ENCODE measurements at regions not wholly inside any gene's neighbourhood (a gene's known extent, or its start where the extent isn't known, plus 50 kb on each side); places are given as distances from the start of the nearest gene placed in this dataset.
A peak's percentile ranks its signal among the peaks of the same experiment; 100 is the strongest.

DNA sequence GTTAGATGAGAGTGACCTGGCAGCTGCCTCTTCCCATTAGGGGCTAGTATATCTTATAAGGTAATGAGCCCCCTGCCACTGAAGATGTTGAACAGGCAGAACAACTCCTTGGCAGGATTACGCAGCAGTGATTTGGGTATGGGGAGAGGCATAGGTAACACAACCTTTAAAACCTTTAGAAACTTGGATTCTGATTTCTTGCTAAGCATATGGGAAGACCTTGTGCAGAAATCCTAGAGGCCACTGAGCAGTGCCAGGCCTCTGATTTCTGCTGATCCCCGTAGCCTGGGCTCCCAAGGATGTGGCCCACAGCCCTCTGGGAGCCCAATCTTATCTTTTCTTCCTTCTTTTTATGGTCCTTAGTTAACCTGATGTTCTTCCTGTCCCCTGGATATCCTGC, 237.9 kb upstream of the ROPN1 start:
- TF ChIP-seq, protein P1, sequence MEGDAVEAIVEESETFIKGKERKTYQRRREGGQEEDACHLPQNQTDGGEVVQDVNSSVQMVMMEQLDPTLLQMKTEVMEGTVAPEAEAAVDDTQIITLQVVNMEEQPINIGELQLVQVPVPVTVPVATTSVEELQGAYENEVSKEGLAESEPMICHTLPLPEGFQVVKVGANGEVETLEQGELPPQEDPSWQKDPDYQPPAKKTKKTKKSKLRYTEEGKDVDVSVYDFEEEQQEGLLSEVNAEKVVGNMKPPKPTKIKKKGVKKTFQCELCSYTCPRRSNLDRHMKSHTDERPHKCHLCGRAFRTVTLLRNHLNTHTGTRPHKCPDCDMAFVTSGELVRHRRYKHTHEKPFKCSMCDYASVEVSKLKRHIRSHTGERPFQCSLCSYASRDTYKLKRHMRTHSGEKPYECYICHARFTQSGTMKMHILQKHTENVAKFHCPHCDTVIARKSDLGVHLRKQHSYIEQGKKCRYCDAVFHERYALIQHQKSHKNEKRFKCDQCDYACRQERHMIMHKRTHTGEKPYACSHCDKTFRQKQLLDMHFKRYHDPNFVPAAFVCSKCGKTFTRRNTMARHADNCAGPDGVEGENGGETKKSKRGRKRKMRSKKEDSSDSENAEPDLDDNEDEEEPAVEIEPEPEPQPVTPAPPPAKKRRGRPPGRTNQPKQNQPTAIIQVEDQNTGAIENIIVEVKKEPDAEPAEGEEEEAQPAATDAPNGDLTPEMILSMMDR (conservative IDR thresholded peaks at IDR 0.05), result no peak

DNA sequence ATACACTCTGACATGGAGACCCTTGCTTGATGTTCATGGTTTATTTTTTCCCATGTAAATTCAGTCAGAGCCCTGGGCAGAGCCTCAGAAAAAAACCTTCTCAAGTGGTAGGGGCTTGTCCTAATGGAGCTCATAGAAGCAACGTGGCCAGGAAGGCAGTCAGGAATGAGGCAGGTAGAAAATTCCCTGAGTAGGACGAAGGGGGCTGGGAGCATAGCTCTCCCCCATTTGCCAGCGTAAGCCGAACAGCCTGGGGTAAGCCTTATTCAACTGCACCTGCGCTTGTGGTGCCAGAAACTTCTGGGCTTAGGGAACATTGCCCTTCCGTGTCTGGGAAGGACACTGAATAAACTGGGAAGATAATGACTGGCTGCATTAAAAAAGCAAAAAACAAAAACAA, 238.5 kb upstream of the ROPN1 start:
- H3K27ac ChIP-seq, result no peak overlapping the region
- TF ChIP-seq, protein P1 (conservative IDR thresholded peaks at IDR 0.05), result no peak

More for the DNA sequence above, 237.9 kb upstream of the ROPN1 start:
- no peak overlapping the region for H3K27ac ChIP-seq

DNA sequence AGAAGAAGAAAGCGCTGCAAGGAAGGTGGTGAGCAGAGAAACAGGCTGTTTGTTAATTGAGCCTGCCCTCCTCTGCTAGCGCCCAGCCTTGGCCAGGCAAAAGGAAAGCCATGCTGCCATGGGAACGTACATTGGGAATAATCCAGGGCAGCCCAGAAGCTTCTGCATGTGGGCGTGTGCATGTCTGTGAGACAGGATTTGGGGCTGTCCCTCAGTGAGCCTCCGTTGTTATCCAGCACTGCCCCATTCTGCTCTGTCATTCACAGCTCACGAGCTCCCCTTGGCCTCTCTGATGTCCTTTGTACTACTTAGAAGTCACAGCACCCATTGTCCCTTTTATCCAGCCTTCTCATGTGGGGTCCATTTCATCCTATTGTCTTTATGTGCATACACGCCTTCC, 239.1 kb upstream of the ROPN1 start:
- TF ChIP-seq, protein P1 (conservative IDR thresholded peaks at IDR 0.05), result no peak
- H3K27ac ChIP-seq, result no peak overlapping the region

DNA sequence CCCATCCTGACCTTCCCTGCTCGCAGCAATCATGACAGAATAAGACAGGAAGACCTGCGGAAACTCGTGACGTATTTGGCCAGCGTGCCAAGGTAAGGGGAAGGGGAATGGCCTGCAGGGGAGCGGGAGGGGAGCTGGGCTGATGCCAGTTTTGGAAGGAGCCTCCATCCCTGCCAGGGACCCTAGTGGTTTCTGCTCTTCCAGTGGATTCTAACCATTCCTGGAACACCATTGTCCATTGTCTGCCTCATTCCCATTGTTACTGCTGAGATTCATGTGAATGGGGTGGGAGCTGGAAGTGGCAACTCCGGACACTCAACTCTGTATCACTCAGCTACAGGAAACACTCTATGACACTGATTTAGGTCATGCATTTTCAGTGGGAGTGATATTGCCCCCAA, 242.9 kb upstream of the ROPN1 start:
- TF ChIP-seq, protein P1 (conservative IDR thresholded peaks at IDR 0.05), result no peak
- no peak overlapping the region for H3K27ac ChIP-seq

DNA sequence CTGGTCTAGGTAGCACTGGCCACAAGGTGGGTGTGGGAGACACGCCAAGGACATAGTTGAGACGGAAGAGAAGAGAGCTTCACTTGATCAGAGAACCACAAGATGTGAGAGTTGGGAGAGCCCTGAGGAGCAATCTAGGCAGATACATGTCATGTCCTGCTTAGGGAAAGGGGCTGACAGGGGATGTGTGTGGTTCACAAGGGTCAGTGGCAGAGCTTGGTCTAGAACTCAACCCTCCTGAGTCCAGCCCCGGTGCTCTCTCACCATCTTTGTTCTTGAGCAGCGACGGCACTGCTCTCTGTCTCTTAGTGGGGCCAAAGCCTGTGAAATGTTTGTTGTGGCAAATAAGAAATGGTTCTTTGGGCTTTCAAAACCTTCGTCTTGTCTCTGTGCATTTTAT, 243.5 kb upstream of the ROPN1 start:
- no peak overlapping the region for H3K27ac ChIP-seq
- TF ChIP-seq, protein P1 (conservative IDR thresholded peaks at IDR 0.05), result no peak

DNA sequence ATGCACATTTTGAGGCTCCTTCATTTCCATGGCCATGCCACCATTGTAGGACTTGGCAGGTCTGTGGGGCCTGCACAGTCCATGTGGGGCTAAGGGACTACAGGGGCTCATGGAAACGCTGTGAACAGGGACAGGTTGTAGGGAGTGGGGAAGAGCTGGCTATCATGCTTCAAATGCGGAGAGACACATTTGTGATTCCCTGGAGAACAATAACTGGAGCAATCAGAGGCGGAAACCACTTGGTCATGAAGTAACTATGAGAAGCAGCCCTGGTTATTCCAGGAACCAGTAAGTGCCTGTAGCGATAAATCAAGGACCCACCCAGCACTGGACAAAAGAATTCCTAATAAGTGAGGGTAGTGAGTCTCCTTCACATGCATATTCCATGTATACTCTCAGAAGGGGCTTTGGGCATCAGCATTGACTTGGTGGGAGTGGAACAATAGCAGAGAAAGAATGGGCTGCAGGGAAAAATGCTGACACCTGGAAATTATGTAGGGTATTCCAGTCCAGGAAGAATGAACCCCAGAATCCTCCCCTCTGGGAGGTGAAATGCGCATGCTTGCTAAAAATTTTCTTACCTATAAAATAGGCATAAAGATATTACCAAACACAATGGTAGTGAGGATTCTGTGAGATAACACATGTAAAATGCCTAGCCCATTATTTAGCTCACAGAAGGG, 251.4 kb upstream of the ROPN1 start:
- TF ChIP-seq, protein P1 (conservative IDR thresholded peaks at IDR 0.05), result no peak
- no peak overlapping the region for H3K27ac ChIP-seq

DNA sequence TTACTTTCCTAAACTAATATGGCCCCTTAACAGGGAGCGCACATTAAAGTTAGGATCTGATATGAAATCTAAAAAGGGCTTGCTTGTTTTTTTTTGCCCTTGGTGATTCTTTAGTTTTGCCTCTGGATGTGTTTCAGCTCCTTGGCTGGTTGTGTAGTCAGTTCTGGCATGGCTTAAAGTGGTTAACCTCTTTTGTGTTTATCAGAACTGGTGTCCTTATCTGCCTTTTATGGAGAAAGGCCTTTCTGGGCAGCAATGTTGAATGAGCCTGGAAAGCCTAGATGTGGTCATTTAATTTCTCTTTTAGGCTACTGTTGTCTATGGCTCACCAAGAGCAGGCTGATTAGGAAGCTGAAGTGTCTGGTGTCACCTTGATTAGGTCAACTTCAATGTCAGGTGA, 254.5 kb upstream of the ROPN1 start:
- H3K27ac ChIP-seq, result peak overlapping the region; percentile 33; the same call in 1 of the 2 replicates
- TF ChIP-seq, protein P1 (conservative IDR thresholded peaks at IDR 0.05), result no peak
